ENCODE measurements at regions not wholly inside any gene's neighbourhood (a gene's known extent, or its start where the extent isn't known, plus 50 kb on each side); places are given as distances from the start of the nearest gene placed in this dataset.

DNA sequence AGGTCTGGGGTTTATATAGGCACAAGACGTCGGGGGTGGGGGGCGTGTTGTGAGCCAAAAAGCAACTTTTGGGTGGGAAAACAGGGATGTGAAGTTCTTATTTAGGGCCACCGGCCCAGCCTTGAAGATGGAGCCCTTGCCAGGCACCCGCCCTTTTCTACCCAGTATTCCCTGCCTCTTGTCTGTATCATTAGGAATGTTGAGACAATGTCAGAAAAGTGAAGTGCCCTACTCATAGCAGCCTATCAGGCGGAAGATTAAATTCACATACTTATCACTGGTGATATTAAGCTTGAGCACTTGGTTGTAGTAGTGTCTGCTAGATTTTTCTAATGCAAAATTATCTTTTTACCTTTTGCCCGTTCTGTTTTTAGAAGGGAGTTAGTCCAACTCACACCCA is 293.5 kb downstream of the CDH10 start:
- no peaks in the 10 kb centered on the region for H3K27me3 ChIP-seq
- 42 to 53% (median 45%) methylated on average over 7 of the region's 7 CpGs for WGBS, 4 donors
- H3K4me3 ChIP-seq: no peak overlapping the region
- ATAC-seq: no peak
- H3K36me3 ChIP-seq: no peaks in the 10 kb centered on the region
- DNase-seq: no peak
- intact Hi-C loops (cut with DNase I): no loop called here
- no peaks in the 10 kb centered on the region for H3K9me3 ChIP-seq
- no peak overlapping the region for H3K27ac ChIP-seq
- TF ChIP-seq, protein P1, sequence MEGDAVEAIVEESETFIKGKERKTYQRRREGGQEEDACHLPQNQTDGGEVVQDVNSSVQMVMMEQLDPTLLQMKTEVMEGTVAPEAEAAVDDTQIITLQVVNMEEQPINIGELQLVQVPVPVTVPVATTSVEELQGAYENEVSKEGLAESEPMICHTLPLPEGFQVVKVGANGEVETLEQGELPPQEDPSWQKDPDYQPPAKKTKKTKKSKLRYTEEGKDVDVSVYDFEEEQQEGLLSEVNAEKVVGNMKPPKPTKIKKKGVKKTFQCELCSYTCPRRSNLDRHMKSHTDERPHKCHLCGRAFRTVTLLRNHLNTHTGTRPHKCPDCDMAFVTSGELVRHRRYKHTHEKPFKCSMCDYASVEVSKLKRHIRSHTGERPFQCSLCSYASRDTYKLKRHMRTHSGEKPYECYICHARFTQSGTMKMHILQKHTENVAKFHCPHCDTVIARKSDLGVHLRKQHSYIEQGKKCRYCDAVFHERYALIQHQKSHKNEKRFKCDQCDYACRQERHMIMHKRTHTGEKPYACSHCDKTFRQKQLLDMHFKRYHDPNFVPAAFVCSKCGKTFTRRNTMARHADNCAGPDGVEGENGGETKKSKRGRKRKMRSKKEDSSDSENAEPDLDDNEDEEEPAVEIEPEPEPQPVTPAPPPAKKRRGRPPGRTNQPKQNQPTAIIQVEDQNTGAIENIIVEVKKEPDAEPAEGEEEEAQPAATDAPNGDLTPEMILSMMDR (IDR thresholded peaks at IDR 0.05): no peak
- no peaks in the 10 kb centered on the region for H3K4me1 ChIP-seq

DNA sequence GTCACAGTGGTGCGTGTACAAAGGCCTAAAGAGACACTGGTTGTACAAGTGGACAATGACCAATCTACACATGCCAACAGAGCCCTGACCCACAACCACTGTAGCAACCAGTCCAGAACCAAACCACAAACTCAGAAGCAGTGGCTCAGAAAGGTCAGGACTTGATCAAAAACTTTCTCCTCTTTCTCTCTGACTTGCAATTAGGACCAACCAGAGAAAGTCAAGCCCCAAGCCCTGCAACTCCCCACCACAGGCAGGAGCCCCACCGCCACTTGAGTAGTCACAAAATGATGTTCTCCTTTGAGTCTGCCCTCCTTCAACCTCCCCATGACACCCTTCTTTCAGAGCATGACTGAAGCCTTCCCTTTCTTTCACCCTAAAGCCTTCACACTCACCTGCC is 291.8 kb downstream of the CDH10 start:
- no peak for DNase-seq
- Histone ChIP-seq H3K9me3 (no peaks in the 10 kb centered on the region), H3K27ac (no peak overlapping the region), H3K4me1 (no peaks in the 10 kb centered on the region), H3K36me3 (no peaks in the 10 kb centered on the region), H3K27me3 (no peaks in the 10 kb centered on the region), H3K4me3 (no peak overlapping the region)
- ATAC-seq: no peak
- TF ChIP-seq, protein P1 (IDR thresholded peaks at IDR 0.05): no peak
- no peak for TF ChIP-seq POLR2A (IDR thresholded peaks at IDR 0.05)
- intact Hi-C loops (cut with DNase I): no loop called here
- 93 to 98% (median 96%) methylated on average over 2 of the region's 2 CpGs for WGBS, 4 donors

DNA sequence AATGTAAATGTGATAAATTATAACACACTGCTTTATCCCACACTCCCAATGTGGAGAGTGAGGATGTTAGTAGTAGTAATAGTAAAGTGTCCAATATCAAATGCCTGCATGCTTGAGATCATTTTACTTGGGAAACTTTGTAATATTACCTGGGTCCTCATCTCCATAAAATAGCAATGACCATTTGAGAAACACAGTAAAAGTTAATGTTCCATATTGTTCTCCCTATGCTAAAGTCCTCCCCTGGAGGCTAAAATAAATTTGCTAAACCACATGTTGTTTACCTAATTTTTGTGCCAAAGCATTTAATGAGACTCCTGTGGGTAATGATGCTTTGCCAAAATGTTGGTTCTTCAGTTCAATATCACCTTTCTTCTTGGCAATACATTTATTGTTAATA is 291.2 kb downstream of the CDH10 start:
- ATAC-seq: no peak
- no peak for DNase-seq

DNA sequence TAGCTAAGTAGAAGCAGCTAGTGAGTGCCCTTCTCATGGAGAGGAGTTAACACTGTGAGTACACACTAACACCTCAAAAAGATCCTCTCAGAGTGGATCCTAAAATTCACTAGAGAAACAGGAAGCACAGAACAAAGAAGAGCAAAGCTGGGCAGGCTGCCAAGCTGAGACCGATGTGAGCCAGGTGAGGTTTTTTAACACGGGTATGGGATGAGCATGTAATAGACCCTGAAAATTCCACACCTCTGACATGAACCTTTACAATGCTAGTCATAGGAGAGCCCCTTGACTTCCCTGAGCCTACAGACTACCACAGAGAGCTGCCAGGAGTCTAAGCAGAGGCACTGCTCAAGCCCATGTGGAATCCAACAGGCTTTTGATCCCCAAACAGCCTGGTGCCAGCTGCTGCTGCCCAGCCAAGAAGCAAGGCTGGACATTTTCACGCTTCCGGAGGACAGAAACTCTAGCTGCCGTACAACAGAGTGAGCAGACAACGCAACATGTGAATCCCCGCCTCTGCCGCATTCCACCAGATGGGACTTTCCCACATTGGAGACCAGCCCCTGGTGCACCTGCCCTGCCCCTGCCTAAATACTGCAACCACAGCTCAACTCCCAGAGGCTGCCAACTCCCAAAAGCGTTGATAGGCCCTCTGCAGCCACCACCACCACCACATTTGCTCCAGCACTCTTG is 280.8 kb downstream of the CDH10 start:
- no peaks in the 10 kb centered on the region for H3K27me3 ChIP-seq
- TF ChIP-seq, protein P1 (IDR thresholded peaks at IDR 0.05): no peak
- TF ChIP-seq POLR2A (IDR thresholded peaks at IDR 0.05): no peak
- DNase-seq: no peak

More for the DNA sequence above, 291.2 kb downstream of the CDH10 start:
- Histone ChIP-seq H3K36me3 (no peaks in the 10 kb centered on the region), H3K9me3 (no peaks in the 10 kb centered on the region), H3K4me1 (no peaks in the 10 kb centered on the region), H3K27me3 (no peaks in the 10 kb centered on the region), H3K27ac (no peak overlapping the region), H3K4me3 (no peak overlapping the region)
- intact Hi-C loops (cut with DNase I): no loop called here
- no peak for TF ChIP-seq POLR2A (IDR thresholded peaks at IDR 0.05)
- TF ChIP-seq, protein P1 (IDR thresholded peaks at IDR 0.05): no peak

More for the DNA sequence above, 280.8 kb downstream of the CDH10 start:
- Histone ChIP-seq H3K27ac (no peak overlapping the region), H3K36me3 (no peaks in the 10 kb centered on the region), H3K4me1 (no peaks in the 10 kb centered on the region), H3K4me3 (no peak overlapping the region), H3K9me3 (peaks cover 0 to 3% (median 0%) of the 10 kb centered on the region in 12 donors)
- no peak for ATAC-seq
- WGBS, 4 donors: 75 to 80% (median 77%) methylated on average over 9 of the region's 9 CpGs
- intact Hi-C loops (cut with DNase I): no loop called here

Data from heart left ventricle (tissue), 16 donors.